GM12878 (cell line): ENCODE measurements at regions not wholly inside any gene's neighbourhood (a gene's known extent, or its start where the extent isn't known, plus 50 kb on each side); places are given as distances from the start of the nearest gene placed in this dataset.

Source experiments
- ATAC-seq: fragments of 200-7000 bp; cut with Tn5 transposase; 3 replicates; pipeline ENCODE4 v1.9.1; 2020; ENCODE audit warnings: mild to moderate bottlenecking, moderate library complexity
- BruUV-seq: library from RNA; stranded (reverse); fragments of 400-500 nt; replicated peaks from 2 replicates; lab custom pipeline; 2021; lab: Mats Ljungman, UMichigan
- CTCF ChIA-PET: fragments of 300-600 bp; sonication (Branson Sonifier 250); formaldehyde crosslinking; extraction: SDS; loops from one replicate; lab custom pipeline; 2021; ENCODE audit warnings: inconsistent platforms; lab: Yijun Ruan, JAX
- POLR2A ChIA-PET: fragments of 350-600 bp; formaldehyde crosslinking; extraction: SDS; loops from one replicate; lab custom pipeline; 2021; ENCODE audit warnings: inconsistent platforms; lab: Charles Lee
- RAD21 ChIA-PET: fragments of 300-600 bp; sonication (Branson Sonifier 250); formaldehyde crosslinking; loops from one replicate; lab custom pipeline; 2023; ENCODE audit warnings: antibody characterized with exemption; ENCODE audit not compliant: unreplicated experiment; lab: Charles Lee
- SMC1A ChIA-PET: fragments of 300-600 bp; sonication (Branson Sonifier 250); formaldehyde crosslinking; loops from one replicate; lab custom pipeline; 2023; ENCODE audit not compliant: unreplicated experiment, uncharacterized antibody; lab: Charles Lee
- DNase-seq: peaks from one replicate; pipeline ENCODE4 v3.0.0-alpha.2; 2011; ENCODE audit warnings: low read depth, low spot score
- FAIRE-seq: peaks from 3 replicates; lab custom pipeline; 2011; peaks lifted over from hg19 to GRCh38; lab: Jason Lieb, UNC
- H2AFZ ChIP-seq: 2 replicates; pipeline ENCODE4 v1.6.0; 2011; ENCODE audit warnings: low read depth, low read length, control low read depth; ENCODE audit not compliant: control insufficient read depth
- H3K27ac ChIP-seq: 2 replicates; pipeline ENCODE4 v1.5.1; 2011; ENCODE audit warnings: control low read depth; ENCODE audit not compliant: control insufficient read depth, insufficient read depth
- H3K27me3 ChIP-seq, 2 experiments: replicated peaks in 1 of 2; 2 replicates each; pipeline versions ENCODE4 v1.6.0 to v1.6.1; 2011; ENCODE audit warnings: low read length in 1 of 2; ENCODE audit not compliant: control insufficient read depth in 2 of 2, insufficient read depth in 2 of 2
- H3K36me3 ChIP-seq, 2 experiments: 2 replicates each; pipeline ENCODE4 v1.5.1; 2011; ENCODE audit warnings: low read length in 1 of 2; ENCODE audit not compliant: control insufficient read depth in 2 of 2, insufficient read depth in 2 of 2
- H3K4me1 ChIP-seq: 2 replicates; pipeline ENCODE4 v1.6.1; 2011; ENCODE audit warnings: mild to moderate bottlenecking, low read length, moderate library complexity, mixed read lengths; ENCODE audit not compliant: control insufficient read depth, insufficient read depth
- H3K4me2 ChIP-seq: 2 replicates; pipeline ENCODE4 v1.6.0; 2011; ENCODE audit warnings: control low read depth; ENCODE audit not compliant: control insufficient read depth, insufficient read depth
- H3K4me3 ChIP-seq: fragments of 200-600 bp; sonication (generic); 2 replicates; pipeline ENCODE4 v1.5.1; 2016
- H3K79me2 ChIP-seq: 2 replicates; pipeline ENCODE4 v1.6.0; 2011; ENCODE audit warnings: low read length; ENCODE audit not compliant: control insufficient read depth, insufficient read depth
- H3K9ac ChIP-seq: 2 replicates; pipeline ENCODE4 v1.8.0; 2011; ENCODE audit warnings: low read length, control low read depth, mixed read lengths; ENCODE audit not compliant: control insufficient read depth, insufficient read depth
- H3K9me3 ChIP-seq: replicated peaks from 3 replicates; pipeline ENCODE4 v1.5.1; 2011; ENCODE audit warnings: mild to moderate bottlenecking, low read length; ENCODE audit not compliant: control insufficient read depth, insufficient read depth
- H4K20me1 ChIP-seq: 2 replicates; pipeline ENCODE4 v1.6.0; 2011; ENCODE audit not compliant: control insufficient read depth, insufficient read depth
- BCLAF1 ChIP-seq: fragments of 450-650 bp; IDR thresholded peaks from 2 replicates; pipeline ENCODE4 v1.6.1; 2017; ENCODE audit warnings: antibody characterized with exemption, mild to moderate bottlenecking, moderate library complexity
- HDAC2 ChIP-seq: fragments of 200-600 bp; sonication (generic); IDR thresholded peaks from 2 replicates; pipeline ENCODE4 v1.6.1; 2017
- KLF5 ChIP-seq: fragments of 450-650 bp; IDR thresholded peaks from 2 replicates; pipeline ENCODE4 v1.6.1; 2014; ENCODE audit warnings: mild to moderate bottlenecking; ENCODE audit not compliant: partially characterized antibody
- PRDM15 ChIP-seq: fragments of 450-650 bp; formaldehyde crosslinking; IDR thresholded peaks from 2 replicates; pipeline ENCODE4 v1.4.0; 2020; ENCODE audit warnings: mild to moderate bottlenecking, moderate library complexity
- RUNX3 ChIP-seq: IDR thresholded peaks from 2 replicates; pipeline ENCODE4 v1.6.1; 2012; ENCODE audit warnings: low read length, inconsistent platforms
- TBL1XR1 ChIP-seq: IDR thresholded peaks from 2 replicates; pipeline ENCODE4 v1.6.1; 2012; ENCODE audit warnings: low read depth, low read length, improper control_type of control experiment
- WGBS: methylation state at CpG from one replicate; pipeline ENCODE4 v1.1.6; 2016; ENCODE audit warnings: low lambda C conversion rate; ENCODE audit not compliant: insufficient replicate concordance, insufficient coverage; ENCODE audit errors: missing lambda C conversion rate; 5-methylcytosine and 5-hydroxymethylcytosine counted together
- in situ Hi-C: fragments of 300-500 bp; cut with MboI; formaldehyde crosslinking; loops from 9 replicates; pipeline ENCODE4 v1.14.3; 2018; ENCODE audit warnings: mixed read lengths
- intact Hi-C: fragments of 100-400 bp; cut with micrococcal nuclease; formaldehyde crosslinking; loops from one replicate; pipeline ENCODE4 v1.14.2; 2022; ENCODE audit not compliant: unreplicated experiment

GRCh38 chr6:155778336-155778735 lies 322.7 kb upstream of the NOX3 start:
- ChIA-PET RAD21 (no interaction called here), POLR2A (no interaction called here), SMC1A (no interaction called here), CTCF (no interaction called here)
- FAIRE-seq (no peak), ATAC-seq (no peak), DNase-seq (no peak)
- Histone ChIP-seq H3K4me3 (no peak overlapping the region), H3K36me3 (no peaks in the 10 kb centered on the region), H3K79me2 (no peaks in the 10 kb centered on the region), H4K20me1 (no peaks in the 10 kb centered on the region), H2AFZ (no peak overlapping the region), H3K27me3 (no peaks in the 10 kb centered on the region), H3K27ac (no peak overlapping the region), H3K4me1 (no peaks in the 10 kb centered on the region), H3K4me2 (no peak overlapping the region), H3K9ac (no peak overlapping the region), H3K9me3 (no peaks in the 10 kb centered on the region)
- TF ChIP-seq PRDM15 (CRISPR knock-in tag) (no peak), RUNX3 (no peak), HDAC2 (no peak), KLF5 (no peak), BCLAF1 (no peak), TBL1XR1 (no peak)
- BruUV-seq: no TSS peak
- intact Hi-C loops (no loop called here), in situ Hi-C loops (no loop called here)
- WGBS: 0% methylated on average over 2 of the region's 2 CpGs
